Suprapubic skin (tissue), 2 donors: ENCODE measurements at regions not wholly inside any gene's neighbourhood (a gene's known extent, or its start where the extent isn't known, plus 50 kb on each side); places are given as distances from the start of the nearest gene placed in this dataset.

ENCODE experiments used
- EP300 ChIP-seq: sonication (generic); formaldehyde crosslinking; IDR thresholded peaks from one replicate; pipeline ENCODE4 v1.6.1; 2017; ENCODE audit warnings: antibody characterized with exemption
- POLR2A ChIP-seq, 2 donors: fragments of 450-650 bp; IDR thresholded peaks; one replicate each; pipeline ENCODE4 v1.6.1; 2017; ENCODE audit warnings: antibody characterized with exemption in 2 of 2, mild to moderate bottlenecking in 2 of 2, moderate library complexity in 2 of 2

DNA sequence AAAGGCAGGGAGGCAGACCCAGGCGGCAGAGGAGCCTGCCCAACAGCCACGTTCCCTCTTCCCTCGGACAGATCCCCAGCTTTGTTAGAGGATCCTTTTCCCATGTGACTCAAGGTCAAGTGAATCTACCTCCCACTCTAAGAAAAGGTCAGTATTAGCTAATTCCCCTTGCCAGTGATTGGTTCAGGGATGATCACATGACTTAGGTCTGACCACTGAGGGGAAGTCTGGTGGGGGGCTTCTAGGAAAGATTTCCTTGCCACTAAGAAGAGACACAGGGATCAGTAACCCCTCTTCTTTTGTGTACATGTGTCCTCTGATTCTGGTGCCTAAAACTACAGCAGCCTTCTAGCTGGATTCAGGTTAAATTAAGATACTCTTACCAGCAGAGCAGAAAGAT is 266.3 kb upstream of the NSMCE3 start:
- TF ChIP-seq POLR2A (IDR thresholded peaks at IDR 0.05) (no peak), EP300 (no peak)
